ENCODE measurements at regions not wholly inside any gene's neighbourhood (a gene's known extent, or its start where the extent isn't known, plus 50 kb on each side); places are given as distances from the start of the nearest gene placed in this dataset.

- TF ChIP-seq POLR2A (IDR thresholded peaks at IDR 0.05) (no peak), CTCF (IDR thresholded peaks at IDR 0.05) (no peak), POLR2AphosphoS5 (IDR thresholded peaks at IDR 0.05) (no peak)
These were observed 133.0 kb downstream of the ETS2 start for GRCh38 chr21:38938769-38939168.
